Activated CD4-positive, alpha-beta T cell treated with anti-CD3 and anti-CD28 coated beads, Interleukin-2, amount 50 U/mL, for 16 hours (primary cell): ENCODE measurements at regions not wholly inside any gene's neighbourhood (a gene's known extent, or its start where the extent isn't known, plus 50 kb on each side); places are given as distances from the start of the nearest gene placed in this dataset.
A peak's percentile ranks its signal among the peaks of the same experiment; 100 is the strongest.

Experiments
- DNase-seq: peaks from one replicate; pipeline ENCODE4 v3.0.0-alpha.2; 2020

DNA sequence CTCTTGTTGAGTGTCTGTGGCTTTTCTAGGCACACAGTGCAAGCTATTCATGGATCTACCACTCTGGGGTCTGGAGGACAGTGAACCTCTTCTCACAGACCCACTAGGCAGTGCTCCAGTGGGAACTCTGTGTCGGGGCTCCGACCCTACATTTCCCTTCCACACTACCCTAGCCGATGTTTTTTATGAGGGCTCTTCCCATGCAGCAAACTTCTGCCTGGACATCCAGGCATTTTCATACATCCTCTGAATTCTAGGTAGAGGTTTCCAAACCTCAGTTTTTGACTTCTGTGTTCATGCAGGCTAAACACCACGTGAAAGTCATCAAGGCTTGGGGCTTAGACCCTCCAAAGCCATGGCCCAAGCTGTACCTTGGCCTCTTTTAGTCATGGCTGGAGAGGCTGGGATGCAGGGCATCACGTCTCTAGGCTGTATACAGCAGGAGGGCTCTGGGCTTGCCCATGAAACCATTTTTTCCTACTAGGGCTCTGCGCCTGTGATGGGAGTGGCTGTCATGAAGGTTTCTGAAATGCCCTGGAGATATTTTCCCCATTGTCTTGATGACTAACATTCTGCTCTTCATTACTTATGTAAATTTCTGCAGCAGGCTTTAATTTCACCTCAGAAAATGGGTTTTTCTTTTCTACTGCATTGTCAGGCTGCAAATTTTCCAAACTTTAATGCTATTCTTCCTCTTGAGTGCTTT is 249.8 kb upstream of the CPEB2 start:
- DNase-seq, result no peak

DNA sequence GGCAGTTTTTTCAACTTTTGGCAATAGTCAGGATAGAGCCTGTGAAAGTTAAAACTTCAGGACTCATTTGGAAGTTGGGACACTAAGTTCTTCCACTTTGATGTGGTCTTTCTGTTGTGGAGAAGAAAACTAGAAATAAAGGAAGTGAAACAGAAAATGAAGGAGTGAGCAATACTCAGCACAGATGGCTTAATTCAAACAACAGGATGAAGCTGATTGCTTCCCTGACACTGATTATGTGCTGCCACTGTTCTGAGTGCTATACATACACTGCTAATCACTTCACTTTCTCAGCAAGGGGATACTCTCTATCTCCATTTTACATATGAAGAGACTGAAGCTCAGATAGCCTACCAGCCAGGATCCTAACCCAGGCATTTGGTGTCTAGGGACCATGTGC is 235.1 kb upstream of the CPEB2 start:
- DNase-seq, result no peak

DNA sequence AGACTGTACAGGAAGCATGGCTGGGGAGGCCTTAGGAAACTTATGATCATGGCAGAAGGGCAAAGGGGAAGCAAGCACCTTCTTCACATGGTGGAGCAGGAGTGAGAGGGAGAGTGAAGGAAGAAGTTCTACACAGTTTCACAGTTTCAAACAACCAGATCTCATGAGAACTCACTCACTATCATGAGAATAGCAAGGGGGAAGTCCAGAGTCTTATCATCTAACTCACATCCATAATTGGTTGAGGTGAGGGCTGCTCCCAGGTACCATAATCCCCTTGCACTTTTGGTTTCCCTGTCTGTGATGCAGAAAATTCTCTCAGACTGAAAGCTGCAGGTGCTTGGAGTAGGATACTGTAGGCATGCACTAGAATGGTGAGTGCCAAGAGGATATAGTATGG is 233.8 kb upstream of the CPEB2 start:
- no peak for DNase-seq

DNA sequence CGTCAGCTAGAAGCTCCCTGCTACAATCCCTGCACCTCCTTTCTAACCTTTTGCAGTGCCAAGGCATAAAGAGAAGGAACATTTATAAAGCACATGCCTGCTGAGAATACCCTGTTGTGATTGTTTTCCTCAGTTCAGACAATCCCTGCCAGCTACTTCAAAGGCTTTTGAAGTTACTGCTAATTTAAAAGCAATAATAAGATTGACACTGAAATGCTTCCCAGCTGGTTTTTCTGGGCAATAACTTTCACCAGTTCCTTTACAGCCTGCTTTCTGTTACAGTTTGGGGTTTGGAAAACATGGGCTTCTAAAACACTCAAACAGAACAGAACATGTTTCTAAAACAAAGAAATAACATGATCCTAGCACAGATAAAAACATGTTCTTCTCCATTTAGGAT is 232.3 kb upstream of the CPEB2 start:
- no peak for DNase-seq

DNA sequence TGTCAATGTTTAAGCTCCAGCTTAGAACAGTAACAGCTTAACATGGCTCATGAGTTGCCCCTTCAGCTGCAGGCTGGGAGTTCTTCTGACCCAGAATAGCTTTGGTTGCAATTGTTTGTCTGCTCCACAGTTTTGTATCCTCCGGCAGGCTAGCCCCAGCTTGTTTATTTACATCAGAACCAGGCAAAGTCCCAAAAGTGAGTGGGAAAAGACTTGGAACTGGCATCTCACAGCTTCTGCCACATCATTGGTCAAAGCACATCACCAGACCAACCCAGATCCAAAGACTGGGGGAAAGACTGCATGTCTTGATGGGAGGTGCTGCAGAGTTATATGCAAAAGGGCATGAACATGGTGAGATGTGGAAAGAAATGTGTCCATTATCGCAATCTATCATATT is 231.2 kb upstream of the CPEB2 start:
- no peak for DNase-seq

DNA sequence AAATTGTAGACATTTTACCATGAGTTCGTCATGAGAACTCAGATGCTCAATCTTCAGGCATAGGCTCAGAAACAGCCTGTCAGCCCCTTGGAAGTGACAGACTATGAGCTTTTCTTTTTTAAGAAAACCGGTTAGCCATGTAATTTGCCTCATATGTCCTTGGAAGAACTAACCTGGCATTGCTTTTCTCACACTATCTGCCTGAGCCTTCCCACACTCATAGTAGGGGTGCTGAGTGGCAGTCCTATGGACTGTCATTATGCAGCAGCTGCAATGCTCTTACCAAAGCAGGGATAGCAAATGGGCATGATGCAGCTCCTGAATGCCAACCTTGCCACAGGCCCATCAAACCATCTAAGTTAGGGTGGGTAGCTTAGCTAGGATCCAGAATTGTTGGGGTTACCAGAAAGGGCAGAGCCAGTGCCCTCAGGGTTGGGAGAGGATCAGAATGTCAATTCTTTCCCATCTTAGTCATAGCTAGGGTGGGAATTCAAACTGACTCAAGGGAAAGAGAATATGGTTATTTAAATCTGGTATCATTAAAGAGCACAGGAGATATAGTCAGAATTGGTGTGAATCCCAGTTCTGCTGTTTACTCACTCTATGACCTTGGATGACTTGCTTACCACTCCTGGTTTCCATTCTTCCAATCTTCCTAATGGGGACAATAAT is 230.6 kb upstream of the CPEB2 start:
- DNase-seq, result no peak

DNA sequence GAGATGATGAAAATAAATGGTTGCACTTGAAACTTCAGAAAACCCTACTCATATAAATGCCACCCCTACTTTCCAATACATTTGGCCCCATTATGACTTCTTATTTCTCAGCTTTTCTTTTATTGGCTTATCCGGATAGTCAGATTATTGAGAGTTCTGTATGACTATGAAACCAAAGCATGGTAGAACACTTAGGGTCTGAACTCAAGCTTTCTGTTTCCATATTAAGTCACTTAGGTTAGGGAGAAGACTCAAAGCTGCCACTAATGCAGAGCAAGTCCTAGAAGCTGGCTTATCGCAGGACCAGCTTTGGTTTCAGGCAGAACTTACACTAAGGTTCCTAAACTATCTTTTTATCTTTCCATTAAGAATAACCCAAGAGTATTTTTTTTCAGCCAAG is 229.9 kb upstream of the CPEB2 start:
- peak; percentile 18 for DNase-seq

DNA sequence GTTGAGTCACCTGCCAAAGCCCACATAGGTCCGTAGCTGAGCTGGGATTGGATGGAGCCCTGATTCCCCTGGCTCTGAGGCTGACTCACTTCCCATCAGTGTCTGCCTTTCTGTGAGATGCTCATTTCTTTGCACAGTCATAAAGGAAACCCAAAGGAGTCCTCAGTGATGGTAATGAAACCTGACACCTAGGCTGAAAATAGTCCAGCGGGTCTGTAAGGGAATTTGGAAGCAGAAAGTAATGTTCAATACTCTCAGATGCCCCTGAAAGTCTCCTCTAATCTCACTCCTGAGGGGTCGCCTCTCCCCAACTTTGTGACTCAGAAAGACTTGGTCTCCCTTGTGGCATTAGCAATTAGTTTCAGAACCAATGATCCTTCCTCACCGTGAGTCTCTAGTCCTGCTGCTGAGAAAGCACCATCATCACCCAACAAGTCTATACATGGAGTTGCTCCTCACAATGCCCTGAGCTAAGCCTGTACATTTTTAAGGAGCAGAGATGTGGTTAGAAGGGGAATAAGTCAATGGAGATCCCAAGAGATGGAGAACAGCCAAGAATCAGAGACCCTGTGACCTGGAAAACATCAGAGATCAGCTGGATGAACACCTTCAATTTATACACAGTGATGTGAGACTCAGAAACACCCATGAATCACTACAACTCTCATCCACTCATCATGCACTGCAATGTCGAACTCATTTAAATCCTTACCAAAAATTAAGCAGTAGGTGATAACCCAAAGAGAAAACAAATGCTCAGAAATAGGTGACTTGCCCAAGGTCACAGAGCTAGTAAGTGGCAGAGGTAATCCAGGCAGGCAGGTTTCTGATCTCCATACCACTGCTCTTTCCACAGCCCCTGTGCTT is 219.0 kb upstream of the CPEB2 start:
- DNase-seq, result peak; percentile 85

DNA sequence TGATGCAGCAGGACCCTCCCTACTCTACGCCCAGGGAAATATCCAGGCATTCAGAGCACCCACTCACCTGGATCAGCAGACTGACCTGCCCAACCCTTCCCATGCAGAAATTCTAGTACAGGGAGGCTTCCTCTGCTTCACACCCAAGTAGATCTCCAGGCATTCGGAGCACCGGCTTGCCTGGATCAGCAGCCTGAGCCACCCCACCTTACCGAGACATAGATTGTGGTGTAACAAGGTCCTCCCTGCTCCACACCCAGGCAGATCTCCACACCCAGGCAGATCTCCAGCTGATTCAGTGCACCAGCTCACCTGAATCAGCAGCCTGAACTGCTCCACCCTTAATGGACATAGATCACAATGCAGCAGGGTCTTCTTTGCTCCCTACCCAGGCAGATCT is 215.1 kb upstream of the CPEB2 start:
- DNase-seq, result no peak

DNA sequence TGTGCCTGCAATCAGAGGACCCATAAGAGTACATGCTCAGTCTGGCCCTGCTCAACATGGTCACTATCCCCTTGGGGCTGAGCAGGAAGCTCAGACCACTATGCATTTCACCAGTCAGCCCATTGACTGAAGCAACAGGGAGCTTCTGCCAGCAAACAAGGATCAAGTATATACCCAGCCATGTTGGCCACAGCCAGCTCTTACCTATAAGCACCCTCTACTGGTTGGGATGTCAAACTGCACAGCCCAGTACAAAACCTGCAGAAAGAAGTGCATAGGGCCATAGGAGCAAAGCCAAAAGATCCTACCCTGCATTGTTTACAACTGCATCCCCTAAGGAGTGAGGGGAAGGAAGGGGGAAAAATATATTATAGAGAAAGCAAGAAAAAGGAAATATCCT is 214.4 kb upstream of the CPEB2 start:
- peak; percentile 17 for DNase-seq

DNA sequence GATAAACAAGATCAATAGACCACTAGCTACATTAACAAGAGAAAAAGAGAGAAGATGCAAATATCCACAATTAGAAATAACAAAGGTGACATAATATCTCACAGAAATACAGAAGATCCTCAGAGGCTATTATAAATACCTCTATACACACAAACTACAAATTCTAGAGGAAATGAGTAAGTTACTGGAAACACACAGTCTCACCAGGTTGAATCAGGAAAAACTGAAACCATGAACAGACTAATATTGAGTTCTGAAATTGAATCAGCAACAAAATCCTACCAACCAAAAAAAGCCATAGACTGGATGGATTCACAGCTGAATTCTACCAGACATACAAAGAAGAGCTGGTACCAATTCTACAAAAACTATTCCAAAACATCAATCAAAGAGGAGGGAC is 211.8 kb upstream of the CPEB2 start:
- peak; percentile 68 for DNase-seq

DNA sequence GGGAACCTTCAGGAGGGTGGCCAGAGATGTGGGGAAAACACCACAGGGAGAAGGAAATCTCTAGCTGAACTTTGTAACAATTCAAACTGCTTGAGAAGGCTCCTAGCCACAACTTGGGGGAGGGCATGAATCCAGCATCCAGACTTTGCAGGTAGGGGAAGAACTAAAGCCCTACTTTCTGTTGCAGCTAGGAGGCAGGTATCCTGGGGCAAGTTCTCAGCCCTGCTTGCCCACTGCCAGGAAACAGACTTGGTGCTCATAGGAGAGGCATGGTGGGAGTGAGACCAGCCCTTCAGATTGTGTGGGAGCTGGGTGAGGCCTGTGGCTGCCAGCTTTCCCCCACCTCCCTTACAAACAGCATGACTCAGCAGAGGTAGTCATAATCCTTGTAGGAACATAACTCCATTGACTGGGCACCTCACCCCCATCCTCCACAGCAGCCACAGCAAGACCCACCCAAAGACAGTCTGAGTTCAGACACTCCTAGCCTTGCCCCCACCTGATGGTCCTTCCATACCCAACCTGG is 209.5 kb upstream of the CPEB2 start:
- DNase-seq, result no peak

DNA sequence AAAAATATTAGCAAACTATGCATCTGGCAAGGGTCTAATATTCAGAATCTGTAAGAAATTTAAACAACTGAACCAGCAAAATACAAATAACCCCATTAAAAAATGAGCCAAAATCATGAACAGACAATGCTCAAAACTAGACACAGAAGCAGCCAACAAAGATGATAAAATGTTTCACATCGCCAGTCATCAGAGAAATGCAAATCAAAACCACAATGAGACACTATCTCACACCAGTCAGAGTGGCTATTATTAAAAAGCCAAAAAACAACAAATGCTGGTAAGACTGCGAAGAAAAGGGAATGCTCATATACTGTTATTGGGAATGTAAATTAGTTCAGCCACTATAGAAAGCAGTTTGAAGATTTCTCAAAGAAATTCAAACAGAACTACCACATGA is 201.3 kb upstream of the CPEB2 start:
- DNase-seq, result no peak

DNA sequence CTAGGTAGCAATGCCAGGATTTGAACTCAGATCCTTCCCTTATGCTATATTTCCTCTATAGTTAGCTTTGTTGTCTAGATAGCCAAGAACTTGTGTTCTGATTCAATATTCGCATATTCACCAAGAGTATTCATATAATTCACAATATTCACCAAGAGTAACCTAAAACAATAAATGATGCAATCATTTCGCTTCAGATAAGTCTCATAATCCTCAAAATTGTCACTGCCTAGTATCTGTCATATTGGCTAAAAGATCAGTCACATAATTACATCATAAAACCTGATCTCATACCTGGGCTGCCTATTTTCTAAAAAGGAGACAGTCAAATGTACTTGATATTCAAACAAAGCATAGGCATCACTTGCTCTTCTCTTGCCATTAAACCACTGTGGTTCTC is 199.7 kb upstream of the CPEB2 start:
- DNase-seq, result no peak

DNA sequence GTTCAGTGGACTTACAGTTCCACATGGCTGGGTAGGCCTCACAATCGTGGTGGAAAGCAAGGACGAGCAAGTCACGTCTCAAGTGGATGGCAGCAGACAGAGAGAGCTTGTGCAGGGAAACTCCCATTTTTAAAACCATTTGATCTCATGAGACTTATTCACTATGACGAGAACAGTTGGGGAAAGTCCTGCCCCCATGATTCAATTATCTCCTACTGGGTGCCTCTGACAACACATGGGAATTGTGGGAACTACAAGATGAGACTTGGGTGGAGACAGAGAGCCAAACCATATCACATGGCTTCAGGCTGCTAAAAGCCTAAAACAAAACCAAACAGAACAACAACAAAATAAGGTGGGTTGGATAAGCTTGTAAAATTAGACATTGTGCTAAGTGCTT is 194.4 kb upstream of the CPEB2 start:
- DNase-seq, result no peak

DNA sequence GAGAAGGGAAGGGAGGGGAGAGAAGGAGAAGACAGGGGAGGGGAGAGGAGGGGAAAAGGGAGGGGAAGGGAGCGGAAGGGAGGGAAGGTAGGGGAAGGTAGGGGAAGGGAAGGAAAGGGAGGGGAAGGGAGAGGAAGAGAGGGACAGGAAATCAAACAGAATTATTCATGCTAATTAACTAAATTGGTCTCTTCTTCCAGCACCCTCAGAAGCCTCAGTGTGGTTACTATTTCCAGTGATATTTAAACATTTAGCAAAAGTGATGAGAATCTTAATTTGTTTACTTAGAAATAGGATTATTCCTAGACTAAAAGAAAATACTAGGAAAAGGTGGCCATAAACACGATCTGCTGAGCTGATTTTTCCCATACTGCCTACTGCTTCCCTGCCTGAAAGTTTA is 193.1 kb upstream of the CPEB2 start:
- DNase-seq, result no peak

DNA sequence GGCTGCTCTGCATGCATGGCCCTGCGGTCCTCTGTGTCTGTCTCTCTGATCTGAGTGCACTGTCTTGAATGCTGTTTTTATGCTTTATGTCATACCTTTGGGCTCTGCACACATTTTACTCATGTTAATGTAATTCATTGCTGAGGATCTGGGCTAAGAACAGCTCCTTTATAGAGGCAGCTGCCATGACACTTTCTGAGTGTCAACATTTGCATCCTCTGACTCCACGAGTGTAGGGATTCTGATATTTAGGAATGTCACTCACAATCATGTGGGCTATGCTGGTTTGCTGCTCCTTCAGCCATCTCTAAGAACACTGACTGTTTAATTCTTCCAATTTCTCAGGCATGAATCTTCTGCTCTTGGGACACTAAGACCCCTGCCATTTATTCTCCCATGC is 192.2 kb upstream of the CPEB2 start:
- no peak for DNase-seq

DNA sequence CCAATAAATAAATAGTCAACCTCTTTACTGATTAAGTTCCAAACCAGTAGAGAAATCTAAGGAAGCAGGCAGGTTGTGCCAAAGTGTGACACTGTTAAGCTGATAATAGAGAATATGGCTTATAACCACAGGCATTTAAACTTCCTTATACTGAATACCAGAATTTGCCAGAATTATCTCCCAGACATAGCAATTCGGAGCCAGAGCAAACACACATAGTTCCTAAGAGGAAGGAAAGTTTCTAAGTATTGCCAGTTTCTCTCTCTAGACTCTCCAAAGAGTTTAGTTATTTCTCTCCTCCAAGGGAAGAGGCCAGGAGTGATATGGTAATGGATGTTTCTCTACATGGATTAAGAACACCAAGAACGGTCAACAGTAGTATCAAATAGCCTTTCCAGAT is 191.7 kb upstream of the CPEB2 start:
- no peak for DNase-seq

DNA sequence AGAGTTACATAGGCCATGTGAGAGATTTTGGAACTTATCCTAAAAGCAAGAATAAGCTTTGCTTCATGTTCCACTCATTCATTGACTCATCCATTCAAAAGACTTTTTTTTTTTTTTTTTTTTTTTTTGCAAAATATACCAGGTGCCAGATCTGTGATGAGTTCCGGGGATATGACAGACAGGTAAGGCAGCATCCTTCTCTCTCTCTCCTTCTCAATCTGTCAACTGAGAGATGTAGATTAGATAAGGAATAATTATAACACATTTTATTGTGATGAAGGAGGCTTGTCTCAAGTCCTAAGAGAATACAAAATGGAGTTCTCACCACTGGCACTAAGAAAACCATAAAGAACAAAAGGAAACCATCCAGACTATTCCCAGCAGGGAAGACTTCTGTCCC is 190.2 kb upstream of the CPEB2 start:
- DNase-seq, result no peak

DNA sequence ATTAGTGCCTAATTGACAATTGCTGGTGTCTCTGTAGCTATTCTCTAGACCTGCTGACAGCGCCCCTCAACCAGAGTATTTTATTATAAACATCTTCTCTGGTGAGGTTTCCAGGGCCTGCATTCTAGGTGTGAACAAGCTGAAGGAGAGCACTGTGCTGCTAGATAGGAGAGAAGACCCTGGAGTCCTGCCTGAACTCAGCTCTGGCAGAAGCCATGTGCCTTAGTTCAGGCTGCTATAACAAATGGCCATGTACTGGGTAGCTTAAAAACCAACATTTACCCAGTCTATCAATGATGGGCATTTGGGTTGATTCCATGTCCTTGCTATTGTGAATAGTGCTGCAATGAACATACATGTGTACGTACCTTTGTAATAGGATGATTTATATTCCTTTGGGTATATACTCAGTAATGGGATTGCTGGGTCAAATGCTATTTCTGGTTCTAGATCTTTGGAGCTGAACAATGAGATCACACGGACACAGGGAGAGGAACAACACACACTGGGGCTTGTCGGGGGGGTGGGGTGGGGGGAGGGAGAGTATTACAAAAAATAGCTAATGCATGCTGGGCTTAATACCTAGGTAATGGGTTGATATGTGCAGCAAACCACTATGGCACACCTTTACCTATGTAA is 185.5 kb upstream of the CPEB2 start:
- DNase-seq, result no peak

DNA sequence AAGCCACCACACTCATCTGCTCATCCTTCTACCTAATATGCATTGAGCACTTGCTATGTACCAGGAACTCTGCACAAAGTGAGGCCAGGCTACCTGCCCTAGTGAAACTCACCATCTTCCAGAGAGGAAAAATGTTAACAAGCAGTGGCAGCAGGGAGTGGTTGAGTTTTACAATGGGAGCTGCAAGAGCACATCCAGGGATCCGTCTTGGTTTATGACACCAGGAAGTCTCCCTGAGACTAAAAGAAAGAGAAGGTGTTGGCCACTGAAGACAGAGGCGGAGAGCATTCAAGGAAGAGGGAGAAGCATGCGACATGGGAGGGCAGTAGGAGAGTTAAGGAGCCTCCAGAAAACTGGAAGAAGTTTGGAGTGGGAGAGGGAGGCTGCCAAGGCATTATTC is 178.1 kb upstream of the CPEB2 start:
- DNase-seq, result no peak

DNA sequence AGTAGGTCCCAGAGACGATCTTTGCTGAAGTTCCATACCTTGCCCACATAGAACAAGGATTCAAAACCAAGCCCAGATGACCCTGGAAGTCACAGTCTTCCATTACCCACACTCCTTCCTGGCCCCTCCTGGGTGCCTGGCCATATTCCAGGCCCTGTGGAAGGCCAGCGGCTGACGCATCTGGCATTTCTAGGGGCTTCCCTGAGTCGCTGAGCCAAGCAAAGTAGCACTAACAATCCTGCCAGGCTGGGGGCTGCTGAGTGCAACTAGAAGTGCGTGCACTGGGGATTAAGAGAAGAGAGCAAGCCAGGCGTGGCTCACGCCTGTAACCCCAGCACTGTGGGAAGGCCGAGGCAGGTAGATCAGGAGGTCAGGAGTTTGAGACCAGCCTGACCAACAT is 175.2 kb upstream of the CPEB2 start:
- no peak for DNase-seq

DNA sequence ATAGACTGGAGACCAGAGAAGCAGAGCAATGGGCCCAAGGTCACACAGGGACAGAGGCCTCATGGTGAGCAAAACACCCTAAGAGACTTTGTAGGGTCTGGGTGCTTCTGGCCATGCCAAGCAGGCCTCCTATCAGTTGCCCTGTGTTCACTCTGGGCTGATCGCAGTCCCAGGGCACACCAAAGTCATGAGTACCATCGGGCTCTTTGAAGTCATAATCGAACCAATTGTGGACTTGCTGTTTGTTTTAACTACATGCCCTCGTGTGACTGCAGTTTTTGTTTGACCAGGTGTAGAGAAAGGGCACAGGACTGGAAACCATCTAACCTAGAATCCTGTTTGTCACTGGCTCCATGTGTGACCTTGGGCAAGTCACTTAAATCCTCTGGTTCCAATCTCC is 172.5 kb upstream of the CPEB2 start:
- no peak for DNase-seq
